ENCODE measurements at regions not wholly inside any gene's neighbourhood (a gene's known extent, or its start where the extent isn't known, plus 50 kb on each side); places are given as distances from the start of the nearest gene placed in this dataset.

- DNase-seq = no peak
Measured at GRCh38 chr4:108520807-108521206, 99.6 kb upstream of the RPL34 start.

GRCh38 chr4:108519911-108520601, 100.3 kb upstream of the RPL34 start:
- no peak for DNase-seq

GRCh38 chr4:108519208-108519833, 101.1 kb upstream of the RPL34 start:
- DNase-seq = no peak

- DNase-seq = peak; percentile 36
Measured at GRCh38 chr4:108512615-108513505, 107.5 kb upstream of the RPL34 start.

GRCh38 chr4:108511618-108512017, 108.8 kb upstream of the RPL34 start:
- no peak for DNase-seq

GRCh38 chr4:108502356-108502755, 118.0 kb upstream of the RPL34 start:
- DNase-seq = no peak

GRCh38 chr4:108498925-108499324, 121.5 kb upstream of the RPL34 start:
- no peak for DNase-seq

GRCh38 chr4:108493596-108493931, 126.8 kb upstream of the RPL34 start:
- no peak for DNase-seq

GRCh38 chr4:108492816-108493595, 127.4 kb upstream of the RPL34 start:
- peak; percentile 18 for DNase-seq

- no peak for DNase-seq
Measured at GRCh38 chr4:108488865-108489264, 131.5 kb upstream of the RPL34 start.

GRCh38 chr4:108486046-108486445, 134.3 kb upstream of the RPL34 start:
- DNase-seq = no peak

GRCh38 chr4:108484187-108484586, 136.2 kb upstream of the RPL34 start:
- DNase-seq = no peak

- DNase-seq = no peak
Measured at GRCh38 chr4:108483650-108484049, 136.7 kb upstream of the RPL34 start.

- no peak for DNase-seq
Measured at GRCh38 chr4:108483079-108483478, 137.3 kb upstream of the RPL34 start.

GRCh38 chr4:108480881-108481280, 139.5 kb upstream of the RPL34 start:
- DNase-seq = no peak

- no peak for DNase-seq
Measured at GRCh38 chr4:108477527-108478108, 142.8 kb upstream of the RPL34 start.

GRCh38 chr4:108473163-108473720, 147.1 kb upstream of the RPL34 start:
- no peak for DNase-seq

- DNase-seq = no peak
Measured at GRCh38 chr4:108466936-108467902, 153.2 kb upstream of the RPL34 start.

GRCh38 chr4:108465886-108466500, 154.4 kb upstream of the RPL34 start:
- DNase-seq = no peak

GRCh38 chr4:108458681-108459080, 161.7 kb upstream of the RPL34 start:
- no peak for DNase-seq

GRCh38 chr4:108454227-108454626, 166.1 kb upstream of the RPL34 start:
- no peak for DNase-seq

Measured in stimulated activated CD4-positive, alpha-beta T cell treated with anti-CD3 and anti-CD28 coated beads, Interleukin-4, amount 100 ng/mL, for 1 hour (primary cell).